ENCODE measurements at regions not wholly inside any gene's neighbourhood (a gene's known extent, or its start where the extent isn't known, plus 50 kb on each side); places are given as distances from the start of the nearest gene placed in this dataset.

- Histone ChIP-seq H3K27me3 (no peaks in the 10 kb centered on the region), H3K4me1 (peaks cover 0 to 18% of the 10 kb centered on the region in 2 donors), H3K4me3 (no peak overlapping the region), H3K36me3 (no peaks in the 10 kb centered on the region), H3K27ac (peak overlapping the region in 1 of 4 donors; percentile 52), H3K9me3 (no peaks in the 10 kb centered on the region)
- ATAC-seq (no peak), DNase-seq (peak in 1 of 2 donors; percentile 26)
- TF ChIP-seq, protein P1, sequence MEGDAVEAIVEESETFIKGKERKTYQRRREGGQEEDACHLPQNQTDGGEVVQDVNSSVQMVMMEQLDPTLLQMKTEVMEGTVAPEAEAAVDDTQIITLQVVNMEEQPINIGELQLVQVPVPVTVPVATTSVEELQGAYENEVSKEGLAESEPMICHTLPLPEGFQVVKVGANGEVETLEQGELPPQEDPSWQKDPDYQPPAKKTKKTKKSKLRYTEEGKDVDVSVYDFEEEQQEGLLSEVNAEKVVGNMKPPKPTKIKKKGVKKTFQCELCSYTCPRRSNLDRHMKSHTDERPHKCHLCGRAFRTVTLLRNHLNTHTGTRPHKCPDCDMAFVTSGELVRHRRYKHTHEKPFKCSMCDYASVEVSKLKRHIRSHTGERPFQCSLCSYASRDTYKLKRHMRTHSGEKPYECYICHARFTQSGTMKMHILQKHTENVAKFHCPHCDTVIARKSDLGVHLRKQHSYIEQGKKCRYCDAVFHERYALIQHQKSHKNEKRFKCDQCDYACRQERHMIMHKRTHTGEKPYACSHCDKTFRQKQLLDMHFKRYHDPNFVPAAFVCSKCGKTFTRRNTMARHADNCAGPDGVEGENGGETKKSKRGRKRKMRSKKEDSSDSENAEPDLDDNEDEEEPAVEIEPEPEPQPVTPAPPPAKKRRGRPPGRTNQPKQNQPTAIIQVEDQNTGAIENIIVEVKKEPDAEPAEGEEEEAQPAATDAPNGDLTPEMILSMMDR (IDR thresholded peaks at IDR 0.05 in 4 of 5, conservative IDR thresholded peaks at IDR 0.05 in 1 of 5) = no peak
- no peak for TF ChIP-seq POLR2A (IDR thresholded peaks at IDR 0.05)
- in situ Hi-C loops (cut with MboI; ENCODE audit: low sequenced_read_pairs in 4 of 4) = no loop called here
- intact Hi-C loops (cut with DNase I; ENCODE audit: low total_unique reads) = no loop called here
These were observed 193.0 kb downstream of the ERCC6L2 start for GRCh38 chr9:96068511-96068910.

DNA sequence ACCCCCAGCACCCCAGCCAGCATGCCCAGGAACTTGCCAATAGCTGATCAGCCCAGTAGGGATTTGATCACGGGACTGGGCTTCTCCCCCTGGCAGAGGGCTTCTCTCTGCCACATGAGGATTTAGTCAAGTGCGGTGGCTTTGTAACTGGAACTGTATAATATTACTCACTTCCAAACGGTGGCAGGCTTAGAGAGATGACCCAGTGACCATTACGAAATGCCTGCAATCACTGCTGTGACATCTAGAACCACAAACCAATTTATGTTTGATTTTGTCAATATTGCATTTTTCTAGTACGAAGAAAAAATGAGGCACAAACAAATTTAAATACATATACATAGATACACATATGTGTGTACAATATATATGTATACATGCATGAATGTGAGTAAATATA lies 192.1 kb downstream of the ERCC6L2 start:
- H3K36me3 ChIP-seq = no peaks in the 10 kb centered on the region
- peak overlapping the region in 2 of 4 donors; percentile 35 to 79 for H3K27ac ChIP-seq
- TF ChIP-seq, protein P1 (IDR thresholded peaks at IDR 0.05 in 4 of 5, conservative IDR thresholded peaks at IDR 0.05 in 1 of 5) = no peak
- no peak for TF ChIP-seq POLR2A (IDR thresholded peaks at IDR 0.05)
- in situ Hi-C loops (cut with MboI; ENCODE audit: low sequenced_read_pairs in 4 of 4) (no loop called here), intact Hi-C loops (cut with DNase I; ENCODE audit: low total_unique reads) (no loop called here)
- H3K9me3 ChIP-seq = no peaks in the 10 kb centered on the region
- DNase-seq (peak; percentile 29 to 47), ATAC-seq (peak; percentile 87 to 97)
- no peak overlapping the region for H3K4me3 ChIP-seq
- peaks cover 0 to 18% of the 10 kb centered on the region in 2 donors for H3K4me1 ChIP-seq
- H3K27me3 ChIP-seq = no peaks in the 10 kb centered on the region

DNA sequence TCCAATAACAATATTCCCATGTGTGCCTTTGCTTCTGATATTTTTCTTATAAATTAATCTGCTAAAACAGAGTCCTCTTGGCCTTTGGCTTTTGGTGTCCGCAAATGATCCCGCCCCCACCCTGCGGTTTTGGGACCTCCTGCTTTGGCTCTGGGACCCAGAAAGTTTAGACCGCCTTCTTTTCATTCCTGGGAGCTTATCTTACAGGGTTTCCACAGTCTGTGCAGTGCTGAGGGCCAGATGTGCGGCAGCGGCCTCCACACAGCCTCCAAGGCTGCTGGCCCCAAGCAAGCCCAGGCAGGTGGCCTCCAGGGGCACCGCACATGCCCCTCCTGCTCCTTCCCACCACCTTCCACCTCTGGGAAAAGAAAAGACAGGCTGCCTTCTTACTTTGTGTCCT lies 191.5 kb downstream of the ERCC6L2 start:
- no peak for TF ChIP-seq POLR2A (IDR thresholded peaks at IDR 0.05)
- TF ChIP-seq, protein P1 (IDR thresholded peaks at IDR 0.05 in 4 of 5, conservative IDR thresholded peaks at IDR 0.05 in 1 of 5) = no peak
- in situ Hi-C loops (cut with MboI; ENCODE audit: low sequenced_read_pairs in 4 of 4) (no loop called here), intact Hi-C loops (cut with DNase I; ENCODE audit: low total_unique reads) (no loop called here)
- no peaks in the 10 kb centered on the region for H3K27me3 ChIP-seq
- peaks cover 0 to 18% of the 10 kb centered on the region in 2 donors for H3K4me1 ChIP-seq
- no peaks in the 10 kb centered on the region for H3K36me3 ChIP-seq
- H3K4me3 ChIP-seq = no peak overlapping the region
- H3K9me3 ChIP-seq = no peaks in the 10 kb centered on the region
- DNase-seq = no peak
- peak in 1 of 2 donors; percentile 18 for ATAC-seq
- peak overlapping the region in 2 of 4 donors; percentile 35 to 79 for H3K27ac ChIP-seq

- no peak for DNase-seq
- H3K4me1 ChIP-seq = peaks cover 0 to 18% of the 10 kb centered on the region in 2 donors
- intact Hi-C loops (cut with DNase I; ENCODE audit: low total_unique reads) (no loop called here), in situ Hi-C loops (cut with MboI; ENCODE audit: low sequenced_read_pairs in 4 of 4) (no loop called here)
- ATAC-seq = no peak
- no peak overlapping the region for H3K27ac ChIP-seq
- H3K9me3 ChIP-seq = no peaks in the 10 kb centered on the region
- H3K4me3 ChIP-seq = no peak overlapping the region
- no peaks in the 10 kb centered on the region for H3K36me3 ChIP-seq
- no peak for TF ChIP-seq POLR2A (IDR thresholded peaks at IDR 0.05)
- no peaks in the 10 kb centered on the region for H3K27me3 ChIP-seq
These were observed 190.2 kb downstream of the ERCC6L2 start for GRCh38 chr9:96065482-96066251.

- no peak for TF ChIP-seq POLR2A (IDR thresholded peaks at IDR 0.05)
- TF ChIP-seq, protein P1 (IDR thresholded peaks at IDR 0.05 in 4 of 5, conservative IDR thresholded peaks at IDR 0.05 in 1 of 5) = no peak
- no peaks in the 10 kb centered on the region for H3K9me3 ChIP-seq
- ATAC-seq (no peak), DNase-seq (no peak)
- no peaks in the 10 kb centered on the region for H3K27me3 ChIP-seq
- intact Hi-C loops (cut with DNase I; ENCODE audit: low total_unique reads) = no loop called here
- H3K4me3 ChIP-seq = no peak overlapping the region
- peaks cover 0 to 18% of the 10 kb centered on the region in 2 donors for H3K4me1 ChIP-seq
- in situ Hi-C loops (cut with MboI; ENCODE audit: low sequenced_read_pairs in 4 of 4) = no loop called here
- no peak overlapping the region for H3K27ac ChIP-seq
- H3K36me3 ChIP-seq = no peaks in the 10 kb centered on the region
These were observed 189.5 kb downstream of the ERCC6L2 start for GRCh38 chr9:96064826-96065481.

Measured in gastrocnemius medialis (tissue), 4 donors.